H9 (cell line): ENCODE measurements at regions not wholly inside any gene's neighbourhood (a gene's known extent, or its start where the extent isn't known, plus 50 kb on each side); places are given as distances from the start of the nearest gene placed in this dataset.

Experiments
- DNase-seq: peaks from one replicate; pipeline ENCODE4 v3.0.0-alpha.2; 2017
- H2AFZ ChIP-seq: one replicate; pipeline ENCODE4 v1.6.1; 2013; ENCODE audit warnings: mild to moderate bottlenecking, low read length, control low read depth, moderate library complexity
- H2AK5ac ChIP-seq: 2 replicates; pipeline ENCODE4 v1.6.1; 2013; ENCODE audit warnings: low read length, control low read depth, mixed read lengths; ENCODE audit not compliant: insufficient read length
- H2BK120ac ChIP-seq: one replicate; pipeline ENCODE4 v1.6.1; 2013; ENCODE audit warnings: low read depth, mild to moderate bottlenecking, low read length, control low read depth, inconsistent platforms; ENCODE audit not compliant: poor library complexity, severe bottlenecking
- H2BK12ac ChIP-seq: 2 replicates; pipeline ENCODE4 v1.6.1; 2013; ENCODE audit warnings: low read length, control low read depth, mixed read lengths, low read depth; ENCODE audit not compliant: insufficient read length
- H2BK15ac ChIP-seq: 2 replicates; pipeline ENCODE4 v1.6.1; 2013; ENCODE audit warnings: low read depth, low read length, control low read depth
- H2BK20ac ChIP-seq: one replicate; pipeline ENCODE4 v1.6.1; 2013; ENCODE audit warnings: low read depth, mild to moderate bottlenecking, low read length, control low read depth, inconsistent platforms; ENCODE audit not compliant: poor library complexity, severe bottlenecking
- H2BK5ac ChIP-seq: 2 replicates; pipeline ENCODE4 v1.6.1; 2013; ENCODE audit warnings: low read length, control low read depth, mixed read lengths; ENCODE audit not compliant: insufficient read length
- H3K14ac ChIP-seq: 2 replicates; pipeline ENCODE4 v1.6.1; 2013; ENCODE audit warnings: low read length, control low read depth; ENCODE audit not compliant: insufficient read depth
- H3K18ac ChIP-seq: 2 replicates; pipeline ENCODE4 v1.6.1; 2013; ENCODE audit warnings: low read depth, mild to moderate bottlenecking, mixed read lengths, low read length, control low read depth; ENCODE audit not compliant: insufficient read length
- H3K23ac ChIP-seq: 2 replicates; pipeline ENCODE4 v1.6.1; 2013; ENCODE audit warnings: low read length, control low read depth, mixed read lengths, low read depth; ENCODE audit not compliant: insufficient read length
- H3K23me2 ChIP-seq: 2 replicates; pipeline ENCODE4 v1.6.1; 2013; ENCODE audit warnings: low read depth, mild to moderate bottlenecking, mixed read lengths, low read length, control low read depth; ENCODE audit not compliant: insufficient read length, poor library complexity, severe bottlenecking
- H3K27ac ChIP-seq: 2 replicates; pipeline ENCODE4 v1.5.1; 2013; ENCODE audit warnings: low read length, control low read depth, mixed read lengths, low read depth; ENCODE audit not compliant: insufficient read length
- H3K27me3 ChIP-seq: 2 replicates; pipeline ENCODE4 v1.6.1; 2013; ENCODE audit warnings: low read length, control low read depth, inconsistent platforms; ENCODE audit not compliant: insufficient read depth
- H3K4ac ChIP-seq: 2 replicates; pipeline ENCODE4 v1.6.1; 2013; ENCODE audit warnings: low read depth, mild to moderate bottlenecking, control low read depth, inconsistent platforms, low read length, moderate library complexity
- H3K4me1 ChIP-seq: 2 replicates; pipeline ENCODE4 v1.6.1; 2013; ENCODE audit warnings: low read length, control low read depth, inconsistent platforms; ENCODE audit not compliant: insufficient read depth
- H3K4me2 ChIP-seq: 2 replicates; pipeline ENCODE4 v1.6.1; 2013; ENCODE audit warnings: low read length, control low read depth, mixed read lengths; ENCODE audit not compliant: insufficient read length, insufficient read depth
- H3K56ac ChIP-seq: 2 replicates; pipeline ENCODE4 v1.6.1; 2013; ENCODE audit warnings: low read depth, mild to moderate bottlenecking, mixed read lengths, low read length, control low read depth; ENCODE audit not compliant: insufficient read length
- H3K79me1 ChIP-seq: 2 replicates; pipeline ENCODE4 v1.6.1; 2013; ENCODE audit warnings: low read depth, mild to moderate bottlenecking, moderate library complexity, low read length, control low read depth, inconsistent platforms; ENCODE audit not compliant: insufficient read depth, poor library complexity, severe bottlenecking
- H3K79me2 ChIP-seq: 2 replicates; pipeline ENCODE4 v1.6.1; 2013; ENCODE audit warnings: low read length, control low read depth, inconsistent platforms; ENCODE audit not compliant: insufficient read depth
- H3K9ac ChIP-seq: 2 replicates; pipeline ENCODE4 v1.6.1; 2013; ENCODE audit warnings: low read length, control low read depth, mixed read lengths; ENCODE audit not compliant: insufficient read length; ENCODE audit errors: extremely low read depth
- H3K9me3 ChIP-seq: one replicate; pipeline ENCODE4 v1.6.1; 2013; ENCODE audit warnings: low read depth, low read length, inconsistent platforms; ENCODE audit not compliant: control insufficient read depth
- H3T11ph ChIP-seq: one replicate; pipeline ENCODE4 v1.6.1; 2013; ENCODE audit warnings: mild to moderate bottlenecking, low read length, control low read depth, inconsistent platforms
- H4K20me1 ChIP-seq: one replicate; pipeline ENCODE4 v1.6.1; 2013; ENCODE audit not compliant: control insufficient read depth, insufficient read length, insufficient read depth
- H4K5ac ChIP-seq: 2 replicates; pipeline ENCODE4 v1.6.1; 2013; ENCODE audit warnings: low read depth, mild to moderate bottlenecking, mixed read lengths, low read length, control low read depth; ENCODE audit not compliant: insufficient read length
- H4K8ac ChIP-seq: replicated peaks from 2 replicates; pipeline ENCODE4 v1.6.1; 2013; ENCODE audit warnings: low read length, control low read depth, mixed read lengths, low read depth; ENCODE audit not compliant: insufficient read length
- H4K91ac ChIP-seq: 2 replicates; pipeline ENCODE4 v1.6.1; 2013; ENCODE audit warnings: low read depth, mild to moderate bottlenecking, moderate library complexity, mixed read lengths, low read length, control low read depth; ENCODE audit not compliant: insufficient read length
- H3K27ac Mint-ChIP-seq, 3 experiments: 2 replicates in 2 of 3; 3 replicates in 1 of 3; pipeline ENCODE4 v1.8.0; 2020 to 2021; ENCODE audit warnings: mixed read lengths in 3 of 3, mild to moderate bottlenecking in 1 of 3, moderate library complexity in 1 of 3
- H3K27me3 Mint-ChIP-seq: 2 replicates; pipeline ENCODE4 v1.8.0; 2021; ENCODE audit warnings: low read depth, mild to moderate bottlenecking, moderate library complexity, mixed read lengths
- H3K36me3 Mint-ChIP-seq, 3 experiments: 2 replicates in 2 of 3; 3 replicates in 1 of 3; pipeline ENCODE4 v1.8.0; 2020 to 2021; ENCODE audit warnings: low read depth in 3 of 3, mixed read lengths in 3 of 3; ENCODE audit not compliant: insufficient read depth in 1 of 3
- H3K4me1 Mint-ChIP-seq, 2 experiments: 2 replicates each; pipeline ENCODE4 v1.8.0; 2020; ENCODE audit warnings: mixed read lengths in 2 of 2
- H3K4me3 Mint-ChIP-seq, 2 experiments: 2 replicates in 1 of 2; 3 replicates in 1 of 2; pipeline ENCODE4 v1.8.0; 2020 to 2021; ENCODE audit warnings: mild to moderate bottlenecking in 2 of 2, mixed read lengths in 2 of 2, moderate library complexity in 1 of 2
- H3K9me3 Mint-ChIP-seq, 2 experiments: 2 replicates in 1 of 2; 3 replicates in 1 of 2; pipeline ENCODE4 v1.8.0; 2020; ENCODE audit warnings: mild to moderate bottlenecking in 2 of 2, mixed read lengths in 2 of 2, moderate library complexity in 1 of 2
- WGBS: extraction: QIAGEN DNeasy Blood & Tissue Kit; methylation state at CpG from one replicate; pipeline ENCODE4 v1.1.7; 2013; ENCODE audit warnings: missing lambda C conversion rate, low lambda C conversion rate, mixed read lengths; ENCODE audit not compliant: insufficient read length; ENCODE audit errors: extremely low coverage; 5-methylcytosine and 5-hydroxymethylcytosine counted together
- TF ChIP-seq, protein P1 (sequence below): fragments of 200-600 bp; sonication (generic); conservative IDR thresholded peaks from 3 replicates; pipeline ENCODE4 v1.8.0; 2021; ENCODE audit warnings: antibody characterized with exemption, mild to moderate bottlenecking

DNA sequence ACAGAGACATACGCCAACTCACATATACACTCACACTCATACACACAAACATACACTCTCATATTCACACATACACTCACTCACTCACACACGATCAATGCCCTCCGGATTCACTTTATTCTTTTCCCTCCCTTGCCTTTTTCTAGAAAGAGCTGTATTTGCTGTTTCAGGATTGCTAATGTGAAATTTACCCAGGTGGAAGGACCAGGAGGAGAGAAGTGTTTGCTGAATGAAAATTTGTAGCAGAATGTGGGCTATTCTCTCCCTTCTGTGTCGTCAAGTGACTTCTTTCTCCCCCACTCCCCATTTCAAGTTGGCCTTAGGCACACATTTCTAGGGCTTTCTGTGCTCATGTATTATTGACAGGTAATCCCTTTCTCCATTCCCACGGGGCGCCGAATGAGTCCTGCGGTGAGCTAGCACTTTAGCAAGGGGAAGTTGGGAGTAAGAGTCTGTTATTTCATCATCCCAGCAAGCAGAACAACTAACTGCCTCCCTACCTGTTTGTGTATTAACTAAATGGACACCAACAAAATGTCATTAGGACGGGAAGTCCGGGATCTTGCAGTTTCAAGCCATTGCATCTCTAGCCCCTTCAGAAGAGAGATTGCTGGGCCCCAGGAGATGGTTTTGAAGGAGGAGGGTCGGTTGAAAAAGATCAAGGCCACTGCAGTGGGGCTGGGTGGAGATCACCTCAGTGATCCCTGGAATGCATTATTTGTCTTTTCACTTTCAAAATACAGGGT lies 97.1 kb upstream of the TAF11L2 start:
- no peak overlapping the region for H3K23ac ChIP-seq
- 100% methylated on average over 3 of the region's 11 CpGs for WGBS
- peaks cover 10% of the 10 kb centered on the region for H3K27me3 Mint-ChIP-seq
- H3T11ph ChIP-seq: no peak overlapping the region
- H3K36me3 Mint-ChIP-seq: peaks cover 9 to 16% (median 11%) of the 10 kb centered on the region in 3 experiments
- no peak overlapping the region for H2BK120ac ChIP-seq
- H3K23me2 ChIP-seq: peaks cover 4% of the 10 kb centered on the region
- no peaks in the 10 kb centered on the region for H4K20me1 ChIP-seq
- no peak overlapping the region for H2BK20ac ChIP-seq
- no peak overlapping the region for H3K4ac ChIP-seq
- H4K91ac ChIP-seq: no peak overlapping the region
- DNase-seq: peak; percentile 52
- H2BK12ac ChIP-seq: no peak overlapping the region
- no peak overlapping the region for H2AFZ ChIP-seq
- no peak overlapping the region for H2BK5ac ChIP-seq
- no peak overlapping the region for H4K5ac ChIP-seq
- no peak overlapping the region for H2AK5ac ChIP-seq
- peak overlapping the region; percentile 84 for H3K4me2 ChIP-seq
- H3K56ac ChIP-seq: no peak overlapping the region
- peak overlapping the region; percentile 19 to 52 for H3K4me3 Mint-ChIP-seq
- H3K9ac ChIP-seq: no peak overlapping the region
- H3K9me3 Mint-ChIP-seq: peaks cover 14 to 16% of the 10 kb centered on the region in 2 experiments
- H3K27ac Mint-ChIP-seq: peak overlapping the region; percentile 89 to 99 (median 98)
- peaks cover 73 to 75% of the 10 kb centered on the region in 2 experiments for H3K4me1 Mint-ChIP-seq
- H3K9me3 ChIP-seq: no peaks in the 10 kb centered on the region
- TF ChIP-seq, protein P1, sequence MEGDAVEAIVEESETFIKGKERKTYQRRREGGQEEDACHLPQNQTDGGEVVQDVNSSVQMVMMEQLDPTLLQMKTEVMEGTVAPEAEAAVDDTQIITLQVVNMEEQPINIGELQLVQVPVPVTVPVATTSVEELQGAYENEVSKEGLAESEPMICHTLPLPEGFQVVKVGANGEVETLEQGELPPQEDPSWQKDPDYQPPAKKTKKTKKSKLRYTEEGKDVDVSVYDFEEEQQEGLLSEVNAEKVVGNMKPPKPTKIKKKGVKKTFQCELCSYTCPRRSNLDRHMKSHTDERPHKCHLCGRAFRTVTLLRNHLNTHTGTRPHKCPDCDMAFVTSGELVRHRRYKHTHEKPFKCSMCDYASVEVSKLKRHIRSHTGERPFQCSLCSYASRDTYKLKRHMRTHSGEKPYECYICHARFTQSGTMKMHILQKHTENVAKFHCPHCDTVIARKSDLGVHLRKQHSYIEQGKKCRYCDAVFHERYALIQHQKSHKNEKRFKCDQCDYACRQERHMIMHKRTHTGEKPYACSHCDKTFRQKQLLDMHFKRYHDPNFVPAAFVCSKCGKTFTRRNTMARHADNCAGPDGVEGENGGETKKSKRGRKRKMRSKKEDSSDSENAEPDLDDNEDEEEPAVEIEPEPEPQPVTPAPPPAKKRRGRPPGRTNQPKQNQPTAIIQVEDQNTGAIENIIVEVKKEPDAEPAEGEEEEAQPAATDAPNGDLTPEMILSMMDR: no peak
- no peak overlapping the region for H3K18ac ChIP-seq
- H2BK15ac ChIP-seq: no peak overlapping the region
- no peak overlapping the region for H3K14ac ChIP-seq
- peak overlapping the region; percentile 67 for H3K27ac ChIP-seq
- H3K79me1 ChIP-seq: no peaks in the 10 kb centered on the region
- H4K8ac ChIP-seq: no peak overlapping the region
- H3K79me2 ChIP-seq: no peaks in the 10 kb centered on the region
- peaks cover 14% of the 10 kb centered on the region; the same call in 1 of the 2 replicates for H3K4me1 ChIP-seq
- H3K27me3 ChIP-seq: peaks cover 2% of the 10 kb centered on the region; the same call in 1 of the 2 replicates
